Muscle layer of colon (tissue), 2 donors: ENCODE measurements at regions not wholly inside any gene's neighbourhood (a gene's known extent, or its start where the extent isn't known, plus 50 kb on each side); places are given as distances from the start of the nearest gene placed in this dataset.
"Not testable (repeated sequence)": the region's sequence is repeated elsewhere in the genome, so short reads cannot be mapped to it uniquely, and the experiment has no call there.

Experiments
- H3K27ac ChIP-seq: one replicate; pipeline ENCODE4 v1.7.0; 2013; ENCODE audit warnings: low read depth, mild to moderate bottlenecking, low read length, moderate library complexity
- H3K27me3 ChIP-seq, 2 donors: one replicate each; pipeline ENCODE4 v1.7.0; 2013; ENCODE audit warnings: low read length in 2 of 2, mild to moderate bottlenecking in 2 of 2; ENCODE audit not compliant: insufficient read depth in 2 of 2, control insufficient read depth in 1 of 2
- H3K36me3 ChIP-seq: one replicate; pipeline ENCODE4 v1.7.0; 2013; ENCODE audit warnings: mild to moderate bottlenecking, low read length; ENCODE audit not compliant: insufficient read depth
- H3K4me1 ChIP-seq: one replicate; pipeline ENCODE4 v1.7.0; 2013; ENCODE audit warnings: mild to moderate bottlenecking, low read length; ENCODE audit not compliant: insufficient read depth
- H3K4me3 ChIP-seq, 2 donors: one replicate each; pipeline ENCODE4 v1.7.0; 2013; ENCODE audit warnings: low read length in 2 of 2, low read depth in 1 of 2, mild to moderate bottlenecking in 1 of 2, moderate library complexity in 1 of 2
- H3K9ac ChIP-seq: one replicate; pipeline ENCODE4 v1.7.0; 2013; ENCODE audit warnings: low read length
- H3K9me3 ChIP-seq: one replicate; pipeline ENCODE4 v1.7.0; 2013; ENCODE audit warnings: mild to moderate bottlenecking, low read length
- donor health status: abdominal sarcoma.
- donor health status: Adenocarcinoma of cecum.

DNA sequence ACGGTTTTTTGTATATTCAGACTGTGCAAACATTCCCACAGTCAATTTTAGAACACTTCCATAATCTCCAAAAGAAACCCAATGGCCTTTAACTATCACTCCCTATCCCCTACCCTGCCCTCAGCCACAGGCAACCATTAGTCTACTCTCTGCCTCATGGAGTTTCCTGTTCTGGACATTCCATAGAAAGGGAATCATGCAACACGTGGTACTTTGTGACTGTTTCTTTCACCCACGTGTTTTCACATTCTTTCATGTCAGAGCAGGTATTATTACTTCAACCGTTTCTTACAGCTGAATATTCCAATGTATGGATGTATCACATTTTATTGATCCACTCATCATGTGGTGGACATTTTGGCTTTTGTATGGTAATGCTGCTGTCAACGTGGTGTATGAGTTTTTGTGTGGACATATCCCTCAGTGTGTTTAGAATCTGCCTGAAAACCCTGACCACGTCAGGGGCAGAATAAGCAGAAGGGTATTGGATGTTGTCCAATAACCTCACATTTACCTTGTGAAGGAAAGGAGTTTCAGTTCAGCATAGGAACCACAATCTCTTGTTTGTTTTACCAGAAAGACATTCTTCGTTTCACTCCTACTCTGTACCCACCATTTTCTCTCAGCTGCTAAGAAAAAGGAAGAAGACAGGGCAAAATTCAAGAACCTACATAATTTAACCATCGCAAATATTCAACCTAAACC, 107.5 kb upstream of the DYRK2 start:
- no peaks in the 10 kb centered on the region for H3K9me3 ChIP-seq
- H3K4me3 ChIP-seq = no peak overlapping the region
- H3K9ac ChIP-seq = no peak overlapping the region
- H3K27me3 ChIP-seq = no peaks in the 10 kb centered on the region
- H3K36me3 ChIP-seq = no peaks in the 10 kb centered on the region
- H3K27ac ChIP-seq = no peak overlapping the region
- H3K4me1 ChIP-seq = no peaks in the 10 kb centered on the region

DNA sequence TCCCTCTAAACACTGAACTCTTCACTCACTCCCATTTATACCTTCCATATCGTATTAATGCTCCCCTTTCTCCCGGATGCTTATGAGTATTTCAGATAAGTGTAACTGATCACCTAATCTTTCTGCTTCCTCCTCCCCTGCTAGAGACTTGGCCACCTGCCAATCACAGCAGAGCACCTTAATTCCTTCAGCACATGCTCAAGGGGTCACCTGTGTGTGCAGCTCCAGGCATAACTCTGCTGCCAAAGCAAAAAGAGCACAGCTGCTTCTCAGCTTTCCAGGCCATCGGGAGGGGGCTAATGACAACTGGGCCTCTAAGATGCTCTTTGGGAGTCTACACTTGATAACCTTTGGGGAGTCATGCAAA, 106.9 kb upstream of the DYRK2 start:
- no peaks in the 10 kb centered on the region for H3K9me3 ChIP-seq
- no peaks in the 10 kb centered on the region for H3K4me1 ChIP-seq
- no peak overlapping the region for H3K9ac ChIP-seq
- no peaks in the 10 kb centered on the region for H3K27me3 ChIP-seq
- no peak overlapping the region for H3K27ac ChIP-seq
- no peaks in the 10 kb centered on the region for H3K36me3 ChIP-seq
- no peak overlapping the region for H3K4me3 ChIP-seq

DNA sequence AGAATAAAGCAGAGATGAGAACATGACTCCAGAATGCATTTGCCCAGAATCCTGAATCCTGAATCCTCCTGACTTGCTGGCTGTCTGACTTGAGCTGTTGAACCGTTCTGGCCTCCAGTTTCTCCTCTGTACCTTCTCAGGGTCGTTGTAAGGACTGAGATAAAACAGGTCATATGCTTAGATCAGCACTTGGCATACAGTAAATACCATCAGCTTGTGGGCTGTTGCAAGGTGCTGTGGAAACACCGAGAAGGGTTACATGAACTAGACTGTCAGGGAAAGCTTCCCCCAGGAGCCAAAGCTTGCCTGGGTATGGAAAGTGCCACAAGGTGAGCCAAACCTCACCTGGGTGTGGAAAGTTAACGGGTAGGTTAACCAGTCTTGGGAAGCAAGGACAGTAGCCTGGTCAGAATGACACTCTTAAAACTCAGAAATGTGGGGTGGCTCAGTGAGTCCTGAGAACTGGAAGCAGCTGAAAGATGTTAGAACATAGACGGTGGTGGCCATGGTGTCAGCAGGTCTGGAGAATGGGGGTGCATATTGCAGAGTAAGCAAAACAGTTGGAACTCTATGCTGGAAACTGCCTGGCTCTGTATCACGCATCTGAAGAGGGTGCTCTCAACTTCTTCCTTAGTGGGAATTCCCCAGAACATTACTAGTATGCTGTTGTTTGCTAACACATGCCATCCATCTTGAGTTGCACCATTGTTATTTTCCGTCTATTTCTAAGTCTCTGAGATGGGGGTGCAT, 105.3 kb upstream of the DYRK2 start:
- H3K4me3 ChIP-seq = no peak overlapping the region

DNA sequence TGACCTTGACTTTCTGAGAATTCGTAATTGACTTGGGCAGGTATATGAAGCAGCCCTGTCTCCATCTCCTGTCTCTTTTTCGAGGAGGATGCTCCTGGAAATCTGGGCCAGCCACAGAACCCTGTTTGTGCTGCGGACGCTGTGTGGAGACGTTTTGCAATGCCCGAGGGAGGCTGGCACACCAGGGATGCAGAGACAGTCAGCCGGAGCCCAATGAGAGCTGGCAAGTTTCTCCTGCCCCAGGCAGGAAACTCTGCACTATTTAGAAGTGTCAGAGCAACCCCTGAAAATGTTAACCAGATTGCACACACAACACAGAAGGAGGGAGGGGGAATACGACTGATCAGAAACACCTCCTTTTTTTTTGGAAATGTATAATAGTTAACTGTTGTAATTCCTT, 103.2 kb upstream of the DYRK2 start:
- H3K4me3 ChIP-seq = no peak overlapping the region
- H3K9ac ChIP-seq = no peak overlapping the region
- H3K36me3 ChIP-seq = no peaks in the 10 kb centered on the region
- no peak overlapping the region for H3K27ac ChIP-seq
- H3K9me3 ChIP-seq = no peaks in the 10 kb centered on the region
- H3K27me3 ChIP-seq = no peaks in the 10 kb centered on the region
- no peaks in the 10 kb centered on the region for H3K4me1 ChIP-seq

More for the DNA sequence above, 105.3 kb upstream of the DYRK2 start:
- Histone ChIP-seq H3K27ac (no peak overlapping the region), H3K9me3 (no peaks in the 10 kb centered on the region), H3K4me1 (no peaks in the 10 kb centered on the region), H3K9ac (no peak overlapping the region), H3K27me3 (no peaks in the 10 kb centered on the region), H3K36me3 (no peaks in the 10 kb centered on the region)

DNA sequence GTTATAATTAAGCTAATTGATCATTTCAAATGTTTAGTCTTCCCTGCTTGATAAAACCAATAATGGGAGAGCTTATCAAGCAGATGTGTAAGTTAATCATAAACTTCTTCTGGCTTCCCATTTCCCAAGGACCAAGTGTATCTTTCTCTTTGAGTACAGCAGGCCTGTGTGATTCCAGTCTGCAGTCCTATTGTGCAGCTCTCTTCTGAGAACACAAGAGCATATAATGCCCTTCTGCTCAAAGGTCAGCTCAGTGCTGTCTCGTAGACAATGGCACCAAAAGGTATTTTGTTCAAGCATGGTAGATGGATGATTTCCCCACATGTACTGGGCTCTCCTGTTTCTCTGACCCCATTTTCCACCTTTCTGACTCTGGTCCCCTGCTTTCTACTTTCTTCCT, 101.8 kb upstream of the DYRK2 start:
- no peak overlapping the region for H3K27ac ChIP-seq
- H3K4me1 ChIP-seq = no peaks in the 10 kb centered on the region
- H3K27me3 ChIP-seq = no peaks in the 10 kb centered on the region
- H3K9me3 ChIP-seq = no peaks in the 10 kb centered on the region
- H3K9ac ChIP-seq = no peak overlapping the region
- no peak overlapping the region for H3K4me3 ChIP-seq
- H3K36me3 ChIP-seq = no peaks in the 10 kb centered on the region

DNA sequence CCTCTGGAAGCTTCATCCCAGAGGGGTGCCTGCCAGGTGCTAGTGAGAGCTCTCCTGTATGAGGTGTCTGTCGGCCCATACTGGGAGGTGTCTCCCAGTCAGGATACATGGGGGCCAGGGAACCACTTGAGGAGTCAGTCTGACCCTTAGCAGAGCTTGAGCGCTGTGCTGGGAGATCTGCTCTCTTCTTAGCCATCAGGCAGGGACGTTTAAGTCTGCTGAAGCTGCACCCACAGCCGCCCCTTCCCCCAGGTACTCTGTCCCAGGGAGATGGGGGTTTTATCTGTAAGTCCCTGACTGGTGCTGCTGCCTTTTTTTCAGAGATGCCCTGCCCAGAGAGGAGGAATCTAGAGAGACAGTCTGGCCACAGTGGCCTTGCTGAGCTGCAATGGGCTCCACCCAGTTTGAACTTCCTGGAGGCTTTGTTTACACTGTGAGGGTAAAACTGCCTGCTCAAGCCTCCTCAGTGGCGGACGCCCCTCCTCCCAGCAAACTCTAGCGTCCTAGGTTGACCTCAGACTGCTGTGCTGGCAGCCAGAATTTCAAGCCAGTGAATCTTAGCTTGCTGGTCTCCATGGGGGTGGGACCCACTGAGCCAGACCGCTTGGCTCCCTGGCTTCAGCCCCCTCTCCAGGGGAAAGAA, 93.3 kb upstream of the DYRK2 start:
- H3K9ac ChIP-seq, H3K9me3 ChIP-seq, H3K4me3 ChIP-seq, H3K36me3 ChIP-seq, H3K4me1 ChIP-seq, H3K27me3 ChIP-seq, H3K27ac ChIP-seq: not testable (repeated sequence)

DNA sequence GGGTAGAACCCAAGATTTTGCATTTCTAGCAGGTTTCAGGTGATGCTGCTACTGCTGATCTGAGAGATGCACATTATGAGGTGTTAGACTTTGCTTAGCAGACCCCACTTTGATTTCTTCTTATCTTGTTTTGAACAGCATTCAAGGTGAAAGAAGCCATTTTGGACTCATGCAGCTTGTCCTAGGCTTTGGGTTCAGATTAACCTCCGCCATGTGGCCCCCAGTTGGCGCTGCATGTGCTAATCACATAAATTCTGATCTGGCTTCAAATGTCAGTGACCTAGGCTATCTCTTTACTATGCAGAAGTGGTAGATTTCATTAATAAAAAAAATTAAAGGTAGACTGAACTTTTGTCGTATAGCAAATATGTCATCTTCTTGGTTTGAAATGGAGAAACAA, 89.8 kb upstream of the DYRK2 start:
- Histone ChIP-seq H3K27me3 (no peaks in the 10 kb centered on the region), H3K4me1 (no peaks in the 10 kb centered on the region), H3K9ac (no peak overlapping the region), H3K4me3 (no peak overlapping the region), H3K27ac (no peak overlapping the region), H3K36me3 (no peaks in the 10 kb centered on the region), H3K9me3 (no peaks in the 10 kb centered on the region)

DNA sequence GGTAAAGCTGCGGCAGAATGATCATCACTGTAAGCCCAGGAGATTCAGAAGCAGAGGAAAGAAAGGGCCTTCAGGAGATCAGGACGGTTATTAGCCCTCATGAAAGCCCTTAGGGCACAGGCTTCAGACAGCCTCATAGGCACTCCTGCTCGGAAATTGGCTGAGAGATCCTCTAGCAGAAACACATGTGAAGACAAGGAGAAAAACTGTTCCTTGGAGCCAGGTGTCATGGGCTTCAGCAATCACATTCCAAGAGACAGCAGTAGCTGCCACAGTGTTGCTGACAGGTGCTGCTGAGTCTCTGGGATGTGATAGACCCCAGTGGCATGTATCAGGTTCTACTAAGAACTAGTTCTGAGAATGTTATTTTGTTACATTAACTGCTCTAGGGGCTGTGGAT, 88.8 kb upstream of the DYRK2 start:
- Histone ChIP-seq H3K4me1 (no peaks in the 10 kb centered on the region), H3K27ac (no peak overlapping the region), H3K27me3 (no peaks in the 10 kb centered on the region), H3K9ac (no peak overlapping the region), H3K36me3 (no peaks in the 10 kb centered on the region), H3K9me3 (no peaks in the 10 kb centered on the region), H3K4me3 (no peak overlapping the region)

DNA sequence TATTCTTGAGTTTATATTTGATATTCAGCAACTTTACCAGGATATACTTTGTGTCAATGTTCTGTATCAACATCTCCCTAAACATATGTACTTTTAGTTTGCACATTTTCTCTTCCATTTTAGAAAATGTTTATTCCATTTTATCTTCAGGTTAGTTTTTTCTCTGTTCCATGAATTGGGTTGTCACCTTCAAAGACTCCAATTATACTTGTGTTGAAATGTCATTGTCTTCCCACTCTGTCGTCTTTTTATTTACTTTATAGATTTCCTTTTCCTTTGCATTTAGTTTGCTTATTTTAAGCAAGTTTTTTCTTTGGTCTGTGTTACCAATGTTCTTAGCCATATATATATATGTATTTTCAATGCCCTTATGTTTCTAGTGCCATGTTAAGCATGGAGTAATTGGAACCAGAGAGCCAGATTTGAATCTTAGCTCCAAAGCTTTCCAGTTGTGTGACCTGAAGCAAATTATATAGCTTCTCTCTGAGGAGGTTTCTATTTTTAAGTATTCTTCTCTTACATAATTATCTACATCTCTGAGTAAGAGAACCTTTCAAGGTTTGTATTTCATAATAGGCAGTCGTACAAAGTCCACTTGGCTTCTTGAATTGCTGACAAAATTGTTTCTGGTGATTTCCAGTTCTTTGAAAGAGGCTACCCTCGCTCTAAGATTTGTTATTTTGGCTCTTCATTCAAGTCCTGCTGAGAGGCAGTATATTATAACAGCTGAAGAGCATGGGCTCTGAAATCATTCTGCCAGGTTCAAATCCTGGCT, 85.8 kb upstream of the DYRK2 start:
- Histone ChIP-seq H3K9ac (no peak overlapping the region), H3K4me3 (no peak overlapping the region), H3K9me3 (no peaks in the 10 kb centered on the region), H3K27me3 (no peaks in the 10 kb centered on the region), H3K4me1 (no peaks in the 10 kb centered on the region), H3K36me3 (no peaks in the 10 kb centered on the region), H3K27ac (no peak overlapping the region)

DNA sequence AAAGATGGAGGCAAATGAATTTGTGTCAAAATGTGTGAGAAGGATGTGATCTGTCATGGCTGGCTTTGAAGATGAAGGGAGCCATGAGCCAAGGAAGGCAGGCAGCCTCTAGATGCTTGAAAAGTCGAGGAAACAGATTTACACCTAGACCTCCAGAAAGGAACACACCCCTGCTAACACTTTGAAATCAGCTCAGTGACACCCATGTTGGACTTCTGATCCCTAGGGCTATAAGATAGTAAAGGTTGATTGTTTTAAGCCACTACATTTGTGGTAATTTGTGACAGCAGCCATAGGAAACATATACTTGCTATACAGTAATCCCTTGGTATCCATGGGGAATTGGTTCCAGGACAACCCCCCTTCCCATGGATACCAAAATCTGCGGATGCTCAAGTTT, 80.5 kb upstream of the DYRK2 start:
- no peak overlapping the region for H3K4me3 ChIP-seq
- no peak overlapping the region for H3K9ac ChIP-seq
- no peaks in the 10 kb centered on the region for H3K36me3 ChIP-seq
- no peaks in the 10 kb centered on the region for H3K9me3 ChIP-seq
- H3K4me1 ChIP-seq = no peaks in the 10 kb centered on the region
- H3K27me3 ChIP-seq = no peaks in the 10 kb centered on the region
- no peak overlapping the region for H3K27ac ChIP-seq

DNA sequence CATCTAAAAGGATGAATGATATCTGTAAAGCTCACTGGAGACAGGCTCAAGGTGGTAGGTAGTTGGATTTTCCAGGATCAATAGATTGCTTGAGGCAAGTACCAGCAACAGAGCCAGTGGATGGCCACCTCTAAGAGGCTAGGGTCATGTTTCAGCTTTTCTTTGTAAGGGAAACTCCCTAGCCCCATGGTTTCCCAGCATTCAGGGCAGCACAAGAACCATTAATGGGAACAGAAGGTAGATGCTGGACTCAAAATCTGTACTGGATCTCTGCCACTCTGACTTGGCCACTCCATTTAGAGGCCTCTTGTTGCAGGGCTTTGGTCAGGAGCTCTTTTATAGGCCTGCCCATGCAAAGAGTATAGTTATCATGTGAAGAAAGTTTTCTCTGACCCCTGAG, 76.1 kb upstream of the DYRK2 start:
- no peaks in the 10 kb centered on the region for H3K4me1 ChIP-seq
- H3K9me3 ChIP-seq = no peaks in the 10 kb centered on the region
- H3K27me3 ChIP-seq = no peaks in the 10 kb centered on the region
- H3K9ac ChIP-seq = no peak overlapping the region
- H3K36me3 ChIP-seq = no peaks in the 10 kb centered on the region
- no peak overlapping the region for H3K4me3 ChIP-seq
- H3K27ac ChIP-seq = no peak overlapping the region
